ENCODE measurements at regions not wholly inside any gene's neighbourhood (a gene's known extent, or its start where the extent isn't known, plus 50 kb on each side); places are given as distances from the start of the nearest gene placed in this dataset.

DNA sequence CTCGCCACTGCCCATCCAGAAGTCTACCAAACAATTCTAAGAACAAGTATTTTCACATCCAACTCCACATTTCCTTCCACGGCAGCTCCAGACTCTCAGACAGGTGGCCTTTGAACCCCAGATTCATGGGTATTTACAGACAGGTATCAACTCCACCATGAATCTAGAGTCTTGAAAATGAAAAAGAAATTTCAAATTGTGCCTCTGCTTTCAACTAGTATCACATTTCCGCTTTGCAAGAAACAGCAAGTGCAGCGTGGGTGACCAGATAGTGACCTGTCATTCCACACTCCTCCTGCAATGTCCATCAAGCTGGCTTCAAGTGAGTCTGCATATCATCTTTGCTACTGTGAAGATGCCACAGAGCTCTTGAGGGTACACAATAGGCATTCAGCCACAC, 232.4 kb upstream of the RPL38 start:
- POLR2A ChIA-PET (ENCODE audit: partially characterized antibody), result interaction anchor here (0.7 kb wide), 1 partner anchor 619 kb away, joined by 3 read pairs; no protein-coding TSS in a partner anchor
- Histone ChIP-seq H3K9me3 (ENCODE audit: insufficient read depth in 2 of 2, low read depth in 1 of 2, low read length in 1 of 2) (no peaks in the 10 kb centered on the region), H3K4me3 (ENCODE audit: extremely low read depth in 1 of 4, insufficient read depth in 2 of 4, low read depth in 3 of 4, low read length in 4 of 4) (no peak overlapping the region), H4K5ac (ENCODE audit: insufficient read length, low read depth, low read length) (no peak overlapping the region), H3K79me2 (ENCODE audit: control insufficient read depth in 1 of 2, insufficient read depth in 2 of 2, low read length in 2 of 2) (no peaks in the 10 kb centered on the region), H3K9ac (replicated peaks in 1 of 4; ENCODE audit: extremely low read depth in 1 of 4, low read depth in 3 of 4, low read length in 3 of 4) (no peak overlapping the region), H2BK15ac (ENCODE audit: low read length) (no peak overlapping the region; the same call in 1 of the 2 replicates), H2BK20ac (ENCODE audit: low read length) (no peak overlapping the region), H4K20me1 (replicated peaks in 1 of 2; ENCODE audit: control insufficient read depth in 1 of 2, insufficient read depth in 2 of 2, low read length in 2 of 2) (no peaks in the 10 kb centered on the region), H3K79me1 (ENCODE audit: low read depth, low read length) (no peaks in the 10 kb centered on the region), H3K4me2 (ENCODE audit: insufficient read depth in 1 of 2, low read depth in 2 of 2, low read length in 2 of 2) (no peak overlapping the region), H3K4me1 (replicated peaks in 1 of 4; ENCODE audit: control insufficient read depth in 3 of 4, insufficient read depth in 4 of 4, low read length in 3 of 4) (peaks cover 0 to 11% (median 6%) of the 10 kb centered on the region in 4 experiments; a peak in 6 of 7 replicates), H3K4ac (replicated peaks; ENCODE audit: insufficient read length, low read depth, low read length) (no peak overlapping the region), H3K18ac (ENCODE audit: extremely low read depth, low read length) (no peak overlapping the region), H4K91ac (replicated peaks; ENCODE audit: insufficient read length, low read length) (no peak overlapping the region), H3K36me3 (ENCODE audit: control insufficient read depth in 2 of 4, insufficient read depth in 4 of 4, low read length in 3 of 4) (no peaks in the 10 kb centered on the region), H2AFZ (ENCODE audit: low read length) (no peak overlapping the region), H3K23me2 (ENCODE audit: low read depth, low read length) (no peaks in the 10 kb centered on the region), H2AK5ac (ENCODE audit: low read depth, low read length) (no peak overlapping the region), H3K27me3 (replicated peaks in 1 of 4; ENCODE audit: control insufficient read depth in 3 of 4, extremely low read depth in 1 of 4, insufficient read depth in 3 of 4, low read length in 3 of 4) (no peaks in the 10 kb centered on the region), H2BK5ac (ENCODE audit: low read depth, low read length) (no peak overlapping the region), H3K56ac (replicated peaks; ENCODE audit: insufficient read length, low read depth, low read length) (no peak overlapping the region), H3K27ac (ENCODE audit: low read depth, low read length) (no peak overlapping the region), H2BK120ac (replicated peaks; ENCODE audit: low read depth, low read length) (no peak overlapping the region), H3K14ac (ENCODE audit: insufficient read length) (no peak overlapping the region), H4K8ac (ENCODE audit: extremely low read depth, insufficient read depth, low read length) (no peak overlapping the region), H3K23ac (ENCODE audit: insufficient read length) (no peak overlapping the region), H2BK12ac (ENCODE audit: low read depth, low read length) (no peak overlapping the region)
- 90% methylated on average over 4 of the region's 4 CpGs; no CpG with 5 or more reads in 1 of the 2 experiments for WGBS, 2 experiments (ENCODE audit: extremely low coverage in 1 of 2, insufficient coverage in 1 of 2, insufficient read length in 1 of 2, insufficient replicate concordance in 2 of 2, low coverage in 1 of 2, low lambda C conversion rate in 2 of 2, missing lambda C conversion rate in 1 of 2)
- FAIRE-seq (no peak), DNase-seq (ENCODE audit: low read depth in 1 of 2, low spot score in 2 of 2) (no peak)
- TF ChIP-seq SUZ12 (IDR thresholded peaks at IDR 0.05; ENCODE audit: low read length) (no peak), CTBP2 (IDR thresholded peaks at IDR 0.05; ENCODE audit: borderline replicate concordance, insufficient read depth, insufficient read length, low read length) (no peak)
- CTCF ChIA-PET (ENCODE audit: partially characterized antibody), result interaction anchor here (0.6 to 1.1 kb wide), 2 partner anchors 35 to 115 kb away, joined by 3 to 4 read pairs; no protein-coding TSS in a partner anchor
